Stimulated activated naive B cell treated with anti-CD40 and anti-IgM and Interleukin-4, amounts not matched to agents 10 μg/mL and 1 μg/mL and 100 μg/mL, for 72 hours (primary cell): ENCODE measurements at regions not wholly inside any gene's neighbourhood (a gene's known extent, or its start where the extent isn't known, plus 50 kb on each side); places are given as distances from the start of the nearest gene placed in this dataset.
A peak's percentile ranks its signal among the peaks of the same experiment; 100 is the strongest.

Source experiments
- ATAC-seq, 2 donors: fragments of 150-1000 bp; cut with Tn5 transposase; replicated peaks; 2 replicates each; pipeline ENCODE4 v1.10.0; 2021; ENCODE audit warnings: moderate library complexity in 1 of 2
- DNase-seq: peaks from one replicate; pipeline ENCODE4 v3.0.0; 2021
- H3K27ac Mint-ChIP-seq: one replicate; pipeline ENCODE4 v1.8.0; 2022; ENCODE audit warnings: mild to moderate bottlenecking, mixed read lengths
- H3K27me3 Mint-ChIP-seq, 2 donors: one replicate each; pipeline ENCODE4 v1.8.0; 2022; ENCODE audit warnings: mixed read lengths in 2 of 2
- H3K36me3 Mint-ChIP-seq, 2 donors: one replicate each; pipeline ENCODE4 v1.8.0; 2022; ENCODE audit warnings: mixed read lengths in 2 of 2, mild to moderate bottlenecking in 1 of 2
- H3K4me1 Mint-ChIP-seq, 2 donors: one replicate each; pipeline ENCODE4 v1.8.0; 2022; ENCODE audit warnings: mixed read lengths in 2 of 2, mild to moderate bottlenecking in 1 of 2
- H3K4me3 Mint-ChIP-seq, 2 donors: one replicate each; pipeline ENCODE4 v1.8.0; 2022; ENCODE audit warnings: mild to moderate bottlenecking in 2 of 2, mixed read lengths in 2 of 2, moderate library complexity in 1 of 2
- H3K9me3 Mint-ChIP-seq, 2 donors: one replicate each; pipeline ENCODE4 v1.8.0; 2022; ENCODE audit warnings: mixed read lengths in 2 of 2, mild to moderate bottlenecking in 1 of 2

- Mint-ChIP-seq H3K4me1 (peaks cover 19 to 23% of the 10 kb centered on the region in 2 donors), H3K27me3 (peaks cover 23 to 34% of the 10 kb centered on the region in 2 donors), H3K4me3 (peak overlapping the region in 1 of 2 donors; percentile 33), H3K36me3 (no peaks in the 10 kb centered on the region), H3K27ac (peak overlapping the region; percentile 52), H3K9me3 (no peaks in the 10 kb centered on the region)
- DNase-seq, result no peak
- ATAC-seq, result no peak
Observed at GRCh38 chr12:93061473-93062419, 132.7 kb upstream of the EEA1 start.

- peaks cover 18 to 33% of the 10 kb centered on the region in 2 donors for H3K27me3 Mint-ChIP-seq
- H3K27ac Mint-ChIP-seq, result no peak overlapping the region
Observed at GRCh38 chr12:93065896-93066295, 136.8 kb upstream of the EEA1 start.

GRCh38 chr12:93072340-93072739 lies 143.2 kb upstream of the EEA1 start:
- Mint-ChIP-seq H3K4me3 (no peak overlapping the region), H3K27me3 (peaks cover 0 to 10% of the 10 kb centered on the region in 2 donors), H3K27ac (no peak overlapping the region), H3K36me3 (no peaks in the 10 kb centered on the region), H3K9me3 (peaks cover 0 to 2% of the 10 kb centered on the region in 2 donors), H3K4me1 (peaks cover 5 to 8% of the 10 kb centered on the region in 2 donors)
- DNase-seq (no peak), ATAC-seq (peak in 1 of 2 donors; percentile 27)

More at GRCh38 chr12:93065896-93066295, 136.8 kb upstream of the EEA1 start:
- no peak for DNase-seq
- peaks cover 3 to 8% of the 10 kb centered on the region in 2 donors for H3K4me1 Mint-ChIP-seq
- ATAC-seq, result no peak
- no peak overlapping the region for H3K4me3 Mint-ChIP-seq
- no peaks in the 10 kb centered on the region for H3K9me3 Mint-ChIP-seq
- no peaks in the 10 kb centered on the region for H3K36me3 Mint-ChIP-seq

GRCh38 chr12:93073324-93073723 lies 144.2 kb upstream of the EEA1 start:
- Mint-ChIP-seq H3K4me3 (no peak overlapping the region), H3K27me3 (peaks cover 0 to 6% of the 10 kb centered on the region in 2 donors), H3K4me1 (peaks cover 5 to 8% of the 10 kb centered on the region in 2 donors), H3K9me3 (peaks cover 0 to 2% of the 10 kb centered on the region in 2 donors), H3K36me3 (no peaks in the 10 kb centered on the region), H3K27ac (no peak overlapping the region)
- DNase-seq (no peak), ATAC-seq (no peak)

- no peak for ATAC-seq
- Mint-ChIP-seq H3K27ac (no peak overlapping the region), H3K4me1 (no peaks in the 10 kb centered on the region), H3K9me3 (peaks cover 0 to 3% of the 10 kb centered on the region in 2 donors), H3K36me3 (no peaks in the 10 kb centered on the region), H3K4me3 (no peak overlapping the region), H3K27me3 (peaks cover 0 to 4% of the 10 kb centered on the region in 2 donors)
- no peak for DNase-seq
Observed at GRCh38 chr12:93078059-93078458, 149.0 kb upstream of the EEA1 start.

GRCh38 chr12:93078577-93078976 lies 149.5 kb upstream of the EEA1 start:
- H3K4me1 Mint-ChIP-seq, result no peaks in the 10 kb centered on the region
- H3K27me3 Mint-ChIP-seq, result peaks cover 0 to 4% of the 10 kb centered on the region in 2 donors
- DNase-seq (no peak), ATAC-seq (no peak)
- peaks cover 0 to 3% of the 10 kb centered on the region in 2 donors for H3K9me3 Mint-ChIP-seq
- no peak overlapping the region for H3K4me3 Mint-ChIP-seq
- no peak overlapping the region for H3K27ac Mint-ChIP-seq
- H3K36me3 Mint-ChIP-seq, result no peaks in the 10 kb centered on the region

GRCh38 chr12:93079271-93079670 lies 150.2 kb upstream of the EEA1 start:
- no peaks in the 10 kb centered on the region for H3K4me1 Mint-ChIP-seq
- DNase-seq (no peak), ATAC-seq (no peak)
- H3K36me3 Mint-ChIP-seq, result no peaks in the 10 kb centered on the region
- H3K4me3 Mint-ChIP-seq, result no peak overlapping the region
- H3K27me3 Mint-ChIP-seq, result peaks cover 0 to 4% of the 10 kb centered on the region in 2 donors
- peaks cover 0 to 3% of the 10 kb centered on the region in 2 donors for H3K9me3 Mint-ChIP-seq
- H3K27ac Mint-ChIP-seq, result no peak overlapping the region

- Mint-ChIP-seq H3K9me3 (peaks cover 0 to 3% of the 10 kb centered on the region in 2 donors), H3K4me3 (no peak overlapping the region), H3K27me3 (peaks cover 0 to 4% of the 10 kb centered on the region in 2 donors), H3K4me1 (no peaks in the 10 kb centered on the region), H3K27ac (no peak overlapping the region), H3K36me3 (no peaks in the 10 kb centered on the region)
- ATAC-seq (no peak), DNase-seq (no peak)
Observed at GRCh38 chr12:93079976-93080375, 150.9 kb upstream of the EEA1 start.

GRCh38 chr12:93080452-93080851 lies 151.4 kb upstream of the EEA1 start:
- ATAC-seq, result no peak
- Mint-ChIP-seq H3K36me3 (peaks cover 0 to 3% of the 10 kb centered on the region in 2 donors), H3K9me3 (peaks cover 0 to 3% of the 10 kb centered on the region in 2 donors), H3K27ac (no peak overlapping the region), H3K27me3 (peaks cover 0 to 4% of the 10 kb centered on the region in 2 donors), H3K4me3 (no peak overlapping the region), H3K4me1 (peaks cover 0 to 3% of the 10 kb centered on the region in 2 donors)
- DNase-seq, result no peak

- no peak for DNase-seq
- no peak overlapping the region for H3K27ac Mint-ChIP-seq
- ATAC-seq, result no peak
- H3K4me1 Mint-ChIP-seq, result peaks cover 0 to 3% of the 10 kb centered on the region in 2 donors
- peaks cover 0 to 2% of the 10 kb centered on the region in 2 donors for H3K27me3 Mint-ChIP-seq
- H3K36me3 Mint-ChIP-seq, result peaks cover 0 to 3% of the 10 kb centered on the region in 2 donors
- no peak overlapping the region for H3K4me3 Mint-ChIP-seq
- H3K9me3 Mint-ChIP-seq, result peaks cover 0 to 3% of the 10 kb centered on the region in 2 donors
Observed at GRCh38 chr12:93080994-93081809, 152.1 kb upstream of the EEA1 start.

GRCh38 chr12:93081810-93082165 lies 152.7 kb upstream of the EEA1 start:
- Mint-ChIP-seq H3K27ac (no peak overlapping the region), H3K9me3 (peaks cover 0 to 8% of the 10 kb centered on the region in 2 donors)
- ATAC-seq, result no peak

GRCh38 chr12:93085383-93086287 lies 156.5 kb upstream of the EEA1 start:
- Mint-ChIP-seq H3K27me3 (no peaks in the 10 kb centered on the region), H3K4me1 (peaks cover 0 to 3% of the 10 kb centered on the region in 2 donors), H3K4me3 (no peak overlapping the region), H3K27ac (no peak overlapping the region), H3K9me3 (peaks cover 0 to 6% of the 10 kb centered on the region in 2 donors), H3K36me3 (peaks cover 1 to 3% of the 10 kb centered on the region in 2 donors)
- ATAC-seq, result no peak
- no peak for DNase-seq

More at GRCh38 chr12:93081810-93082165, 152.7 kb upstream of the EEA1 start:
- Mint-ChIP-seq H3K4me3 (no peak overlapping the region), H3K27me3 (no peaks in the 10 kb centered on the region), H3K4me1 (peaks cover 0 to 3% of the 10 kb centered on the region in 2 donors), H3K36me3 (peaks cover 1 to 3% of the 10 kb centered on the region in 2 donors)
- DNase-seq, result no peak

GRCh38 chr12:93086288-93086727 lies 157.2 kb upstream of the EEA1 start:
- Mint-ChIP-seq H3K9me3 (peaks cover 0 to 6% of the 10 kb centered on the region in 2 donors), H3K27me3 (no peaks in the 10 kb centered on the region), H3K4me1 (peaks cover 0 to 3% of the 10 kb centered on the region in 2 donors), H3K4me3 (no peak overlapping the region), H3K36me3 (peaks cover 1 to 3% of the 10 kb centered on the region in 2 donors), H3K27ac (no peak overlapping the region)
- ATAC-seq (no peak), DNase-seq (no peak)
